DMS114 treated with DMSO at 0.1 percent for 48 hours (cell line): ENCODE measurements at regions not wholly inside any gene's neighbourhood (a gene's known extent, or its start where the extent isn't known, plus 50 kb on each side); places are given as distances from the start of the nearest gene placed in this dataset.
"Not testable (repeated sequence)": the region's sequence is repeated elsewhere in the genome, so short reads cannot be mapped to it uniquely, and the experiment has no call there.

Experiments
- DNase-seq: peaks from one replicate; lab custom pipeline; 2025; ENCODE audit not compliant: unreplicated experiment; lab: John Stamatoyannopoulos, UW

- no peak for DNase-seq
Measured at GRCh38 chr1:244294599-244295224, 157.0 kb downstream of the ADSS2 start.

GRCh38 chr1:244296003-244296402 is 155.7 kb downstream of the ADSS2 start:
- DNase-seq = no peak

- no peak for DNase-seq
Measured at GRCh38 chr1:244296447-244296846, 155.3 kb downstream of the ADSS2 start.

- DNase-seq = no peak
Measured at GRCh38 chr1:244297087-244297486, 154.6 kb downstream of the ADSS2 start.

GRCh38 chr1:244297616-244298015 is 154.1 kb downstream of the ADSS2 start:
- no peak for DNase-seq

GRCh38 chr1:244300029-244300375 is 151.7 kb downstream of the ADSS2 start:
- not testable (repeated sequence) for DNase-seq

GRCh38 chr1:244301595-244302130 is 150.0 kb downstream of the ADSS2 start:
- DNase-seq = no peak

- DNase-seq = no peak
Measured at GRCh38 chr1:244302876-244303609, 148.7 kb downstream of the ADSS2 start.

- DNase-seq = no peak
Measured at GRCh38 chr1:244303610-244303969, 148.1 kb downstream of the ADSS2 start.

- no peak for DNase-seq
Measured at GRCh38 chr1:244304156-244304555, 147.6 kb downstream of the ADSS2 start.

- DNase-seq = no peak
Measured at GRCh38 chr1:244304656-244305055, 147.1 kb downstream of the ADSS2 start.

- DNase-seq = no peak
Measured at GRCh38 chr1:244305776-244306341, 145.8 kb downstream of the ADSS2 start.

- no peak for DNase-seq
Measured at GRCh38 chr1:244306544-244306943, 145.2 kb downstream of the ADSS2 start.

GRCh38 chr1:244309191-244309590 is 142.5 kb downstream of the ADSS2 start:
- DNase-seq = not testable (repeated sequence)

- no peak for DNase-seq
Measured at GRCh38 chr1:244311784-244312532, 139.8 kb downstream of the ADSS2 start.

- no peak for DNase-seq
Measured at GRCh38 chr1:244313346-244313745, 138.4 kb downstream of the ADSS2 start.

GRCh38 chr1:244314921-244315559 is 136.7 kb downstream of the ADSS2 start:
- no peak for DNase-seq

GRCh38 chr1:244315996-244316395 is 135.7 kb downstream of the ADSS2 start:
- no peak for DNase-seq

GRCh38 chr1:244316407-244316806 is 135.3 kb downstream of the ADSS2 start:
- no peak for DNase-seq

- no peak for DNase-seq
Measured at GRCh38 chr1:244316986-244317655, 134.6 kb downstream of the ADSS2 start.

- no peak for DNase-seq
Measured at GRCh38 chr1:244318078-244318477, 133.6 kb downstream of the ADSS2 start.
